Mucosa of descending colon (tissue), 3 donors: ENCODE measurements at regions not wholly inside any gene's neighbourhood (a gene's known extent, or its start where the extent isn't known, plus 50 kb on each side); places are given as distances from the start of the nearest gene placed in this dataset.

Experiments used
- ATAC-seq: fragments of 200-7000 bp; cut with Tn5 transposase; one replicate; pipeline ENCODE4 v1.9.1; 2020; ENCODE audit warnings: mild to moderate bottlenecking, moderate library complexity
- DNase-seq, 3 donors: peaks; one replicate each; pipeline ENCODE4 v3.0.0-alpha.2; 2020
- H3K36me3 ChIP-seq: fragments of 200-600 bp; one replicate; pipeline ENCODE4 v1.8.0; 2021; ENCODE audit warnings: low read depth, mild to moderate bottlenecking
- H3K4me1 ChIP-seq: fragments of 200-600 bp; one replicate; pipeline ENCODE4 v1.8.0; 2021; ENCODE audit warnings: low read depth, mild to moderate bottlenecking
- H3K4me3 ChIP-seq: fragments of 200-600 bp; one replicate; pipeline ENCODE4 v1.8.0; 2021; ENCODE audit warnings: mild to moderate bottlenecking
- H3K9me3 ChIP-seq: fragments of 200-600 bp; one replicate; pipeline ENCODE4 v1.8.0; 2021; ENCODE audit warnings: mild to moderate bottlenecking
- CTCF ChIP-seq: fragments of 200-600 bp; IDR thresholded peaks from one replicate; pipeline ENCODE4 v1.8.0; 2022; ENCODE audit warnings: antibody characterized with exemption, mild to moderate bottlenecking
- intact Hi-C, 2 donors: fragments of 100-400 bp; cut with DNase I in 1 of 2; cut with micrococcal nuclease in 1 of 2; formaldehyde crosslinking; loops; one replicate each; pipeline versions ENCODE4 v1.11.0 to v1.11.1; 2022; cut with DNase I, micrococcal nuclease
- donor health status: DM: no; HTN: no; CAD: no; lungs with moderate emphysema.
- donor health status: DM: no; HTN: no; CAD: no.
- donor health status: DM: no; HTN: yes; CAD: no.

GRCh38 chr13:74084375-74084935, 49.7 kb downstream of the KLF12 start:
- ATAC-seq (no peak), DNase-seq (no peak)
- TF ChIP-seq CTCF = no peak
- no peak overlapping the region for H3K4me3 ChIP-seq
- no peaks in the 10 kb centered on the region for H3K9me3 ChIP-seq
- intact Hi-C loops = no loop called here
- no peaks in the 10 kb centered on the region for H3K4me1 ChIP-seq
- H3K36me3 ChIP-seq = no peaks in the 10 kb centered on the region

- H3K36me3 ChIP-seq = no peaks in the 10 kb centered on the region
- no peaks in the 10 kb centered on the region for H3K4me1 ChIP-seq
- intact Hi-C loops = no loop called here
- H3K4me3 ChIP-seq = no peak overlapping the region
- ATAC-seq (peak; percentile 44), DNase-seq (no peak)
- no peaks in the 10 kb centered on the region for H3K9me3 ChIP-seq
- no peak for TF ChIP-seq CTCF
These were observed 51.5 kb downstream of the KLF12 start for GRCh38 chr13:74082741-74083160.

GRCh38 chr13:74080762-74081161, 53.4 kb downstream of the KLF12 start:
- no peak overlapping the region for H3K4me3 ChIP-seq
- no peaks in the 10 kb centered on the region for H3K9me3 ChIP-seq
- TF ChIP-seq CTCF = no peak
- DNase-seq (no peak), ATAC-seq (no peak)
- no peaks in the 10 kb centered on the region for H3K4me1 ChIP-seq
- intact Hi-C loops = no loop called here
- no peaks in the 10 kb centered on the region for H3K36me3 ChIP-seq

- Histone ChIP-seq H3K9me3 (no peaks in the 10 kb centered on the region), H3K4me1 (no peaks in the 10 kb centered on the region), H3K4me3 (no peak overlapping the region), H3K36me3 (no peaks in the 10 kb centered on the region)
- ATAC-seq = no peak
- no peak for DNase-seq
- no peak for TF ChIP-seq CTCF
- intact Hi-C loops = no loop called here
These were observed 56.4 kb downstream of the KLF12 start for GRCh38 chr13:74077792-74078191.

- no peaks in the 10 kb centered on the region for H3K4me1 ChIP-seq
- intact Hi-C loops = no loop called here
- no peak for TF ChIP-seq CTCF
These were observed 56.8 kb downstream of the KLF12 start for GRCh38 chr13:74077375-74077774.

GRCh38 chr13:74074723-74075122, 59.5 kb downstream of the KLF12 start:
- TF ChIP-seq CTCF = no peak
- H3K9me3 ChIP-seq = no peaks in the 10 kb centered on the region
- H3K4me1 ChIP-seq = no peaks in the 10 kb centered on the region
- H3K4me3 ChIP-seq = no peak overlapping the region
- DNase-seq = no peak
- intact Hi-C loops = no loop called here
- H3K36me3 ChIP-seq = no peaks in the 10 kb centered on the region
- no peak for ATAC-seq

More at GRCh38 chr13:74077375-74077774, 56.8 kb downstream of the KLF12 start:
- DNase-seq (no peak), ATAC-seq (no peak)
- Histone ChIP-seq H3K9me3 (no peaks in the 10 kb centered on the region), H3K36me3 (no peaks in the 10 kb centered on the region), H3K4me3 (no peak overlapping the region)
